ENCODE measurements at regions not wholly inside any gene's neighbourhood (a gene's known extent, or its start where the extent isn't known, plus 50 kb on each side); places are given as distances from the start of the nearest gene placed in this dataset.

GRCh38 chr5:54713923-54714581 is 196.5 kb downstream of the SNX18 start:
- TF ChIP-seq GATA3 (IDR thresholded peaks at IDR 0.05; ENCODE audit: low read depth, low read length) (no peak), GATA2 (IDR thresholded peaks at IDR 0.05; ENCODE audit: low read depth, low read length) (no peak)

GRCh38 chr5:54709096-54709495 is 191.5 kb downstream of the SNX18 start:
- no peak for TF ChIP-seq GATA3 (IDR thresholded peaks at IDR 0.05; ENCODE audit: low read depth, low read length)
- no peak for TF ChIP-seq GATA2 (IDR thresholded peaks at IDR 0.05; ENCODE audit: low read depth, low read length)

DNA sequence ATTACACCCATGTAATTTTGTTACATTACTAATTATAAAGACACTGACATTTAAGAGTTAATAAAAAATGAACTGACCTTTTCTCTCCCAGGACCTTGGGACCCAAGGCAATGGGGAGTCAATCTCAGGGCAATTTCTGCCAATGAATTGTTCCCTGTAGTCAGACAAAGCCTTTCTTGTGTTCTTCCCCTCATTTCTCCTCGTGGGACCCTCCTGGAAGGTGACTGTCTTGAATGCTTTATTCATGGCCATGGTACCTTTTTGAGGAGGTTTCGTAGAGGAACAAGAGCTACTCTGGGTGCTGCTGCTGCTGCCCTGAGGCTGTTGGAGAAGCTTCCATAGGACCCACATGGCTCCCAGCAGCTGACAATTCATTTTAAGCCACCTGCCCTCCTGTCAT is 190.3 kb downstream of the SNX18 start:
- TF ChIP-seq GATA2 (IDR thresholded peaks at IDR 0.05; ENCODE audit: low read depth, low read length) (no peak), GATA3 (IDR thresholded peaks at IDR 0.05; ENCODE audit: low read depth, low read length) (no peak)

GRCh38 chr5:54705994-54706653 is 188.6 kb downstream of the SNX18 start:
- TF ChIP-seq GATA2 (IDR thresholded peaks at IDR 0.05; ENCODE audit: low read depth, low read length) = no peak
- no peak for TF ChIP-seq GATA3 (IDR thresholded peaks at IDR 0.05; ENCODE audit: low read depth, low read length)

DNA sequence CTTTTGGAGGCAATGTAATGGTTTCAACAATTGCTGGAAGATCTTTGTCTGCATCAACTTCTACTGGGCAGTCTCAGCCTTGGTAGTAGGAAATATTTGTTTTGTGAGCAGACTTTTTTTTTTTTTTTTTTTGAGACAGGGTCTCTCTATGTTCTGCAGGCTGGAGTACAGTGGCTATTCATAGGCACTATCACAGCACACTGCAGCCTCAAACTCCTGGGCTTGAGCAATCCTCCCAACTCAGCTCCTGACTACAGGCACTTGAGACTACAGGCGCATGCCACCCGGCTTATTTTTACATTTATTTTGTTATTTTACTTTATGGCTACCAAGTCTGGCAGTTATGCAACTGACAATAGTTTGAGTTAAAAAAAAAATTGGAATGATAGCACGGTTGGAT is 187.3 kb downstream of the SNX18 start:
- TF ChIP-seq GATA2 (IDR thresholded peaks at IDR 0.05; ENCODE audit: low read depth, low read length) = no peak
- no peak for TF ChIP-seq GATA3 (IDR thresholded peaks at IDR 0.05; ENCODE audit: low read depth, low read length)

DNA sequence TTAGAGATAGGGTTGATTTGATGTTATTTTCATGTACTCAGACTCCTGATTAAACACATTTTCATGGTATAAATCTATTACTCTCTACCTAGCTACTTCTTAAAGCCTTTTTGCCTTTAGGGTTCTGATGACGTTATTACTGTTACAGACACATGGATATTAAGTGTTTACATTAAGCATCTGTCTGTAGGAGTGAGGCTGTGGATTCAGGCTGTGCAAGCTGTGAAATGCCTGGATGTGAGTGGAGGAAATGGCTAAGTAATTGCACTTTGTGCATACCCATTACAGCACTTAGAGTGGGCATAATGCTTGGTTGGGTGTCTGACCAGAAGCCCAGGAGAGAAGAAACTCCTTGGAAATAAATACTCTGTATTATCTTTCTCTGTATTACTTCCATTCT is 186.8 kb downstream of the SNX18 start:
- TF ChIP-seq GATA2 (IDR thresholded peaks at IDR 0.05; ENCODE audit: low read depth, low read length) (no peak), GATA3 (IDR thresholded peaks at IDR 0.05; ENCODE audit: low read depth, low read length) (no peak)

DNA sequence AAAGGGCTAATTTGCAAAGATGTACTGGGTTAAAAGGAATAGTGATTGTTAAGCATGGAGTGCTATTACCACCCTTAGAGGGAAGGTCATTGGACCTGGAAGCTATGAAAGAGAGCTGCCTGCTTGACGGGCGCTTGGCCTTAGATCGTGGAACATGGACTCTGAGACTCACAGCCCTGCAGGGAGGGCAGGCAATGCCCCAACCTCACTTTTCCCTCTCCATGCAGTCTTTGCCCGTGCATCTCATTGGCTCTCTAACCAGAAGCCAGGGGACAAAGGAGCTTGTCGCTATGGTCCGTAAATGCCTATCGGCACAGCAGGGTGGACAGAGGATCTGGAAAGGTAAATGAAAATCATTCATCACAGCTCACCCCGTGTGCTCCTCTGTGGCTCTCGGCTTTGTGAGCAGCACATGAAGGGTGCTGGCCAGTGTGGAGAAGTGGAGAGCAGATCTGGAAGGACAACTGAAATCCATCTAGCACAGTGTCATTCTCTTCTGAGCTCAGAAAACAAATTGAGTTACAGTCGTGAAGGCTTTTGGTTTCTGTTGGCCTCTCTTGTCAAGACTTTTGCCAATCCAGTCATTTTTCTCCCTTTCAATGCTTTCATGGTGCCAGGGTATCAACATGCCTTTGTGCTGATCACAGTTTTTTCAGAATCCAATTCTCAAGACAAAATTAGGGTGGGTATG is 186.2 kb downstream of the SNX18 start:
- TF ChIP-seq GATA2 (IDR thresholded peaks at IDR 0.05; ENCODE audit: low read depth, low read length) (no peak), GATA3 (IDR thresholded peaks at IDR 0.05; ENCODE audit: low read depth, low read length) (no peak)

- no peak for TF ChIP-seq GATA3 (IDR thresholded peaks at IDR 0.05; ENCODE audit: low read depth, low read length)
Observed at GRCh38 chr5:54703133-54703532, 185.6 kb downstream of the SNX18 start.

GRCh38 chr5:54702470-54702869 is 184.9 kb downstream of the SNX18 start:
- TF ChIP-seq GATA2 (IDR thresholded peaks at IDR 0.05; ENCODE audit: low read depth, low read length) (no peak), GATA3 (IDR thresholded peaks at IDR 0.05; ENCODE audit: low read depth, low read length) (no peak)

- TF ChIP-seq GATA2 (IDR thresholded peaks at IDR 0.05; ENCODE audit: low read depth, low read length) (no peak), GATA3 (IDR thresholded peaks at IDR 0.05; ENCODE audit: low read depth, low read length) (no peak)
Observed at GRCh38 chr5:54700986-54701578, 183.5 kb downstream of the SNX18 start.

DNA sequence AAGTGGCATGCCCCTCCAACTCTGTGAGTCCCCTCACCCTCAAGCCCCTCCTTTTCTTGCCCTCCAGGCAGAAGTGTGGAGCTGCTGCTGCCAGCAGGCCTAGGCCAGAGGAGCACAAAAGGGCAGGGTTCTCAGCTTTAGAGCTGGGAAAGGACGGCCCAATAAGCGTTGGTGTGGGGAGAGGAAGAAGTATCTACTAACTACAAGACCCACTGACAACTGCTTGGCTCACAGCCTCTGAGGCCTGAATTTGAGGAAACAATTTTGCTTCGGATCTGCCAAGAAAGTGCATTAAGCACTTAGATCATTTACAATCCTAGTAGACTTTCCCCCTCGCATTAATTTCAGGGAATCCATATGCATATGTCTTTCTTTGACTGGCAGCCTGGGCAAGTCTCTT is 179.4 kb downstream of the SNX18 start:
- TF ChIP-seq GATA3 (IDR thresholded peaks at IDR 0.05; ENCODE audit: low read depth, low read length) = no peak
- no peak for TF ChIP-seq GATA2 (IDR thresholded peaks at IDR 0.05; ENCODE audit: low read depth, low read length)

DNA sequence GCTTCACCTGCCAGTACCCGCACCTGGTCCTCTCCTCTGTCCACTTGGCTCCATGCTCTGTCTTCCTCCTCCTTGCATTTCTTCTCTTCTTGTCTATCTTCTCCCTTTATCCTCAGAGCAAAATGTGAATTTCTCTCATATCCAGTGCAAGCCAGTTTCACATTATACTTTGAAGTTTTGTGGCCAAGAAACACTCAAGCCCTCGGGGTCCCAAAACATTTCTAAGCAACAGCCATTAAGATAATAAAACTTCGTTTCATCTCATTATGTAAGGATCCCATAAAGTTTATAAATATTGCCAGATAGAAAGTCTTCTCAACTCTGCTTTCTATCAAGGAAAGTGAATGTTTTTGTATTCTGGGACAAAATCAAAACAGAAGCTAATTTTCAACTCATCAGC is 178.8 kb downstream of the SNX18 start:
- TF ChIP-seq GATA2 (IDR thresholded peaks at IDR 0.05; ENCODE audit: low read depth, low read length) (no peak), GATA3 (IDR thresholded peaks at IDR 0.05; ENCODE audit: low read depth, low read length) (no peak)

- TF ChIP-seq GATA2 (IDR thresholded peaks at IDR 0.05; ENCODE audit: low read depth, low read length) (no peak), GATA3 (IDR thresholded peaks at IDR 0.05; ENCODE audit: low read depth, low read length) (no peak)
Observed at GRCh38 chr5:54695198-54695966, 177.8 kb downstream of the SNX18 start.
